Stomach (tissue), 8 donors: ENCODE measurements at regions not wholly inside any gene's neighbourhood (a gene's known extent, or its start where the extent isn't known, plus 50 kb on each side); places are given as distances from the start of the nearest gene placed in this dataset.

ENCODE experiments used
- DNase-seq, 2 donors: peaks; one replicate each; pipeline versions ENCODE4 v3.0.0 to v3.0.0-alpha.2; 2013 to 2019
- H3K27ac ChIP-seq, 5 donors: fragments of 200-600 bp in 4 of 5; sonication (generic) in 4 of 5; one replicate each; pipeline ENCODE4 v1.5.1; 2013 to 2019; ENCODE audit warnings: mild to moderate bottlenecking in 1 of 5, moderate library complexity in 1 of 5
- H3K27me3 ChIP-seq, 3 donors: fragments of 200-600 bp; sonication (generic); one replicate each; pipeline ENCODE4 v1.5.1; 2017 to 2019; ENCODE audit warnings: mixed run types in 1 of 3
- H3K36me3 ChIP-seq, 4 donors: fragments of 200-600 bp; sonication (generic); 1 replicate in 3 of 4; 2 replicates in 1 of 4; pipeline ENCODE4 v1.5.1; 2016 to 2019
- H3K4me1 ChIP-seq, 4 donors: fragments of 200-600 bp; sonication (generic); one replicate each; pipeline ENCODE4 v1.5.1; 2016 to 2019
- H3K4me3 ChIP-seq, 4 donors: fragments of 200-600 bp; sonication (generic) in 3 of 4; one replicate each; pipeline ENCODE4 v1.5.1; 2016 to 2019; ENCODE audit warnings: mild to moderate bottlenecking in 1 of 4
- H3K9me3 ChIP-seq, 4 donors: fragments of 200-600 bp; sonication (generic); one replicate each; pipeline ENCODE4 v1.5.1; 2016 to 2019
- CTCF ChIP-seq, 7 experiments: fragments of 450-650 bp in 4 of 7; fragments of 200-600 bp in 3 of 7; sonication (generic) in 3 of 7; IDR thresholded peaks; one replicate each; pipeline ENCODE4 v1.5.1; 2016 to 2019; ENCODE audit warnings: antibody characterized with exemption in 7 of 7, control low read depth in 2 of 7, mild to moderate bottlenecking in 1 of 7
- EP300 ChIP-seq: sonication (generic); formaldehyde crosslinking; IDR thresholded peaks from one replicate; pipeline ENCODE4 v1.6.1; 2017; ENCODE audit warnings: antibody characterized with exemption
- POLR2A ChIP-seq, 4 donors: fragments of 450-650 bp; IDR thresholded peaks; one replicate each; pipeline ENCODE4 v1.6.1; 2016; ENCODE audit warnings: antibody characterized with exemption in 4 of 4, control low read depth in 2 of 4, mild to moderate bottlenecking in 1 of 4, moderate library complexity in 1 of 4
- POLR2AphosphoS5 ChIP-seq, 3 donors: sonication (generic); formaldehyde crosslinking; IDR thresholded peaks; one replicate each; pipeline ENCODE4 v1.6.1; 2016; ENCODE audit warnings: antibody characterized with exemption in 3 of 3
- WGBS, 5 donors: extraction: QIAGEN DNeasy Blood & Tissue Kit in 3 of 5; methylation state at CpG; one replicate each; pipeline versions ENCODE4 v1.1.5 to v1.1.7; 2013 to 2018; 5-methylcytosine and 5-hydroxymethylcytosine counted together
- intact Hi-C: fragments of 100-400 bp; cut with DNase I; formaldehyde crosslinking; loops from one replicate; pipeline ENCODE4 v1.15.1; 2023; ENCODE audit warnings: low total_unique reads
- donor health status: healthy with polysubstance abuse.
- donor health status: Bipolar disorder and iron deficiency.
- donor health status: healthy.

- TF ChIP-seq POLR2A (IDR thresholded peaks at IDR 0.05), result no peak
- TF ChIP-seq CTCF (IDR thresholded peaks at IDR 0.05), result no peak
- TF ChIP-seq POLR2AphosphoS5 (IDR thresholded peaks at IDR 0.05), result no peak
- TF ChIP-seq EP300, result no peak
- Histone ChIP-seq H3K36me3 (no peaks in the 10 kb centered on the region), H3K4me1 (no peaks in the 10 kb centered on the region), H3K9me3 (no peaks in the 10 kb centered on the region), H3K4me3 (no peak overlapping the region), H3K27me3 (no peaks in the 10 kb centered on the region), H3K27ac (no peak overlapping the region)
- 88 to 96% (median 92%) methylated on average over 3 of the region's 3 CpGs for WGBS, 5 donors
- no peak for DNase-seq
- intact Hi-C loops, result no loop called here
These were observed 109.7 kb upstream of the USP47 start for GRCh38 chr11:11732116-11732515.

GRCh38 chr11:11731311-11732083 lies 109.7 kb upstream of the GALNT18 start:
- intact Hi-C loops, result no loop called here
- no peaks in the 10 kb centered on the region for H3K9me3 ChIP-seq
- TF ChIP-seq POLR2AphosphoS5 (IDR thresholded peaks at IDR 0.05), result no peak
- no peak for TF ChIP-seq POLR2A (IDR thresholded peaks at IDR 0.05)
- no peak for TF ChIP-seq EP300
- no peak for TF ChIP-seq CTCF (IDR thresholded peaks at IDR 0.05)
- H3K4me3 ChIP-seq, result no peak overlapping the region
- WGBS, 5 donors, result 62 to 77% (median 75%) methylated on average over 6 of the region's 6 CpGs
- H3K36me3 ChIP-seq, result no peaks in the 10 kb centered on the region
- no peak overlapping the region for H3K27ac ChIP-seq
- H3K4me1 ChIP-seq, result no peaks in the 10 kb centered on the region
- peak in 1 of 2 donors; percentile 20 for DNase-seq
- no peaks in the 10 kb centered on the region for H3K27me3 ChIP-seq

DNA sequence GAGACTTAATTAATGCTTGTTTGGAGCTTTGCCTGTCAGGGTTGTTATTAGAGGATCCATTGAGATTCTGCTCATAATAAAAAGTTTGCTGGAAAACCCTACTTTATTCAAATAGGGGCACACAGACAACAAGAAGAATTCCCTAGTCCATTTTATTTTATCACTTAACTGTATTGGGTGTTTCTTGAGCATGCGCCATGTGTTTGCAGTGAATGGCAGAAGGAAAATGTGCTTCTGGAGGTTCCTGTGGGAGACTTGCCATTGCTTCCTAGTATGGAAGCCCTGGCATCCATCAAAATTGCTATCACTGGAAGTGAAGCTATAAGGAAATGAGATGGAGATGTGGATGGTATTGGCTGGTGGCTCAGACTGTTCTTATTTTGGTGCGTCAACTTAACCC lies 106.6 kb upstream of the GALNT18 start:
- 93 to 100% (median 98%) methylated on average over 2 of the region's 2 CpGs for WGBS, 5 donors

GRCh38 chr11:11725438-11725837 lies 103.6 kb upstream of the GALNT18 start:
- intact Hi-C loops, result no loop called here
- Histone ChIP-seq H3K27ac (no peak overlapping the region), H3K4me1 (no peaks in the 10 kb centered on the region), H3K4me3 (no peak overlapping the region), H3K9me3 (peaks cover 0 to 17% (median 6%) of the 10 kb centered on the region in 4 donors), H3K36me3 (no peaks in the 10 kb centered on the region), H3K27me3 (no peaks in the 10 kb centered on the region)
- WGBS, 5 donors, result 77 to 86% (median 82%) methylated on average over 5 of the region's 5 CpGs
- no peak for TF ChIP-seq EP300
- no peak for TF ChIP-seq POLR2A (IDR thresholded peaks at IDR 0.05)
- TF ChIP-seq CTCF (IDR thresholded peaks at IDR 0.05), result no peak
- no peak for TF ChIP-seq POLR2AphosphoS5 (IDR thresholded peaks at IDR 0.05)
- DNase-seq, result no peak

More for the DNA sequence above, 106.6 kb upstream of the GALNT18 start:
- no peaks in the 10 kb centered on the region for H3K27me3 ChIP-seq
- H3K4me3 ChIP-seq, result no peak overlapping the region
- H3K27ac ChIP-seq, result no peak overlapping the region
- H3K36me3 ChIP-seq, result no peaks in the 10 kb centered on the region
- intact Hi-C loops, result no loop called here
- no peak for DNase-seq
- no peaks in the 10 kb centered on the region for H3K9me3 ChIP-seq
- no peaks in the 10 kb centered on the region for H3K4me1 ChIP-seq
- no peak for TF ChIP-seq EP300
- TF ChIP-seq CTCF (IDR thresholded peaks at IDR 0.05), result no peak
- no peak for TF ChIP-seq POLR2A (IDR thresholded peaks at IDR 0.05)
